NCI-H446 treated with DMSO at 0.1 percent for 48 hours (cell line): ENCODE measurements at regions not wholly inside any gene's neighbourhood (a gene's known extent, or its start where the extent isn't known, plus 50 kb on each side); places are given as distances from the start of the nearest gene placed in this dataset.

ENCODE experiments used
- DNase-seq: peaks from one replicate; lab custom pipeline; 2025; lab: John Stamatoyannopoulos, UW

DNA sequence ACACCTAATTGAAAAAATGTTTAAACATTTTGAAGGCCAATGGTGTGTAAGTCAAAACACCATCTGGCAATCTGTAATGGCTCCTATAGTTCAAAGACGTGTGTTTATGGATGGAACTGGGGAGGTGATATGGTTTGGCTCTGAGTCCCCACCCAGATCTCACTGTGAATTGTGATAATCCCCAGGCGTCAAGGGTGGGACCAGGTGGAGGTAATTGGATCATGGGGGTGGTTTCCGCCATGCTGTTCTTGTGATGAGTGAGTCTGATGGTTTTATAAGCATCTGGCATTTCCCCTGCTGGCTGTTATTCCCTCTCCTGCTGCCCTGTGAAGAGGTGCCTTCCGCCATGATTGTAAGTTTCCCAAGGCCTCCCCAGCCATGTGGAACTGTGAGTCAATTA is 52.2 kb downstream of the ADRA2C start:
- no peak for DNase-seq

DNA sequence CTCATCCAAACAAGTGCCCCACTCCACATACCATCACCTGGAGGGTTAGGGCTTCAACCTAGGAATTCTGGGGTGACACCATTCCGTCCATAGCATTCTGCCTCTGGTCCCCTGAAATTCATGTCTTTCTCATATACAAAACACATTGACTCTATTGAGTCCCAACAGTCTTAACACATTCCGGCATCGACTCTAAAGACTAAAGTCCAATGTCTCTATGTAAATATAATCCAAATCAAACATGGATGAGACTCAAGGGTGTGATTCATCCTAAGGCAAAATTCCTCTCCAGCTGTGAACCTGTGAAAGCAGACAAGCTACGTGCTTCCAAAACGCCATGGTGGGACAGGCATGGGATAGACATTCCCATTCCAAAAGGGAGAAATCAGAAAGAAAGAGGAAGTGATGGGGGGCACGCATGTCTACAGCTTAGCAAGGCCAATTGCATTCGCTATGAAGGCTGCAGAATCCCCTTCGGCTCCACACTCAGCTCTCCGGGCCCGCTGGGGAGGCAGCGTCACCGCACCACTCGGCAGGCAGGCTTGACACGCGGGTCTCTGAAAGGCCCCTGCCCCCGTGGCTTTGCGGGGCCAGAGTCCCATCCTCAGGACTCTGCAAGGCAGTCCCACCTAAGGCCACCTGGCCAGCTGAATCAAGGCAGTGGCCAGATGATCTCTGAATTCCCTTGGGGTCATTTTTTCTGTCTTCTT is 53.2 kb downstream of the ADRA2C start:
- DNase-seq: no peak

- no peak for DNase-seq
Observed at GRCh38 chr4:3820016-3820805, 54.0 kb downstream of the ADRA2C start.

DNA sequence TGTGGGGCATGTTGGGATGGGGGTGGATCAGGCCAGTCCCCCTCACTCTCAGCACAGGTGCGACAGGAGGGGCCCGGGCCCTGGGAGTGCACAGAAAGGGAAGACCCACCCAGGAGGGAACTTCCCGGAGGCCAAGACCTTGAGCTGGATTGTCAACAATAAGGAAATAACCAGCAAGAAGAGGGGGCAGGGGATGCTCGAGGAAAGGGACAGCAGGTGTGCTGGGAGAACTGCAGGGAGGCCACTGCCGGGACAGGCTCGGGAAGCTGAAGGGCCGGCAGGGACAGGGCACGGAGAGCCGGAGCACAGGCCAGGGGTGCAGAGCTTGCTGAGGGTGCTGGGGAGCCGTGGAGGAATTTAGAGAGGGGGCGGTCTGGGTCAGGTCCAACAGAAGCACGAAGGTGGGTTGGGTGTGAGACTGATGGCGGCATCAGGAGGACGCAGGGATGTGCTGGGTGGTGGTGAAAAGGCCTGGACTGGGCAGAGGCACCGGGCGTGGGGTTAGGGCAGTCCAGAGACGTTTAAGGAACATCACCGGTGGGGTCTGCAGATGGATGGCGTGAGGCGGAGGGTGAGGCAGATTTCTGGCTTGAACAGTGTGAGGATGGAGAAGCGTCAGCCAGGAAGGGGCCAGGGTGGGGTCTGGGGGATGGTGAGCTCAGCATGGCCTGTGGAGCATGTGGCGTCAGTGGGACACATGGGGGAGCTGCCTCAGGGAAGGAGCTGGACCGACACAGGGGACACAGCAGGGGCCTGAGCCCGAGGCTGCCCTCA is 54.8 kb downstream of the ADRA2C start:
- no peak for DNase-seq

- DNase-seq: no peak
Observed at GRCh38 chr4:3821580-3822229, 55.5 kb downstream of the ADRA2C start.

DNA sequence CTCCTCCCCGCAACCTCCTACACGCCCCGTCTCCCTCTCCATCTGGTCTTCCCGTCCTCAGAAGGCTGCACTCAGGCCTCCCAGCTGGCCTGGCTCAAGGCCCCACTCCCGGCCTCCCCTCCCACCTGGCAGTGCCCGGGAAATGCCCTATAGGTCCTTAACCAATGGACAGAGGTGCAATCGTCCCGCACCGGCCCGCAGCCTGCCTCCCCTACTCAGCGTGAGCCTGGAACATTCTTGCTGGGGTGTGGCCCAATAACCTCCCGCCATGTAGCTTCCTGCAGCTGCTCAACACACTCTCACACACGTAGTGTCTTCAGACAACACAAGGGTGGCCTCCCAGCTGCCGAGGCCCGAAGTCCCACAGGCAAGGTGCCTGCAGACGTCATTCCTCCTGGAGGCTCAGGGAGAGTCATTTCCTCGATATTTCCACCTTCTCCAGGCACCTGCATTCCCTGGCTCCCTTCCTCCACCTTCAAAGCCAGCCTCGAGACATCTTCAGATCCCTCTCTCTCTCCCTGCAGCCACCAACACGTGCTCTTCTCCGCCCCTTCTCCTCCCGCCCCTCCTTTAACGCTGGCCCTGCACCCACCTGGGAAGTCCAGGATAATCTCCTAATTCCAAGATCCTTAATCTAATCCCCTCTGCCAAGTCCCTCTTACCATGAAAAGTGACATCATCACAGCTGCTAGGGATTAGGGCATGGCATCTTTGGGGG is 56.2 kb downstream of the ADRA2C start:
- no peak for DNase-seq

DNA sequence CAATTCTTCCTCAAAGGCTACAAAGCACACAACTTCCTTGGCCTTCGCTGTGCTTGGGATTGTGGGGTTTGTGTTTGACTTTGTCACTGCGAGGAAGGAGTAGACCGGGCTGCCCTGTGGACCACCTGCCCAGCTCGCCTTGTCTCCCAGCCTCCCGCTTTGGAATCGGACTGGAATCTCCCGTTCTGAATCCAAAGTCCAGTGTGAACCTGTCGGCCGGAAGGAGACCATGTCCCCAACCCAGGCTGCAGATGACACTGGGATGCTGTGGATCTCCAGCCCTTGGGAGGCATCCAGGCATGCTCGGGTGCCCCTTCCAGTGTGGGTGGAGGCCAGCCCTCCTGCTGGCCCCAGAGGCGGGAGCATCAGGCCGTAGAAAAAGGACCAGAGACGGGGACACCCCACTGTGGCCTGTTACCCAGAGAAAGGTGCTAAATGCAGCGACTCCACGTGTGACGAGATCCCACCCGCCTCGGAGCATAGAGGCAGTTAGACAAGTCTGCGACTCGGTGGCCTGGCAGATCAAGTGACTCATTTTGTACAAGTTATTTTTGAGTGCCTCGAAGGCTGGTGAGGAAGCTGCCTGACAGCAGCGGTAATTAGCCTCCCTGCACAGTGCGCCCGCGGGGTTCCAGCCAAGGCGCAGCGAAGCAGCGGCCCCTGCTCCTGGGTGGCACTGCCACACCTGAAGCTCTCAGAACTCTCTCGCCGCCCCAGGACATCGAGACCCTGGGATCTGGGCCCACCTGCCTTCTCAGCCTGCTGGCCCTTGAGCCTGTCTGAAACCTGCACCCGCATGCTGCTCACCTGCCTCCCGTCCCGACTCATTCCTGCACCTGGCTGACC is 57.5 kb downstream of the ADRA2C start:
- no peak for DNase-seq

- no peak for DNase-seq
Observed at GRCh38 chr4:3824521-3825270, 58.5 kb downstream of the ADRA2C start.

DNA sequence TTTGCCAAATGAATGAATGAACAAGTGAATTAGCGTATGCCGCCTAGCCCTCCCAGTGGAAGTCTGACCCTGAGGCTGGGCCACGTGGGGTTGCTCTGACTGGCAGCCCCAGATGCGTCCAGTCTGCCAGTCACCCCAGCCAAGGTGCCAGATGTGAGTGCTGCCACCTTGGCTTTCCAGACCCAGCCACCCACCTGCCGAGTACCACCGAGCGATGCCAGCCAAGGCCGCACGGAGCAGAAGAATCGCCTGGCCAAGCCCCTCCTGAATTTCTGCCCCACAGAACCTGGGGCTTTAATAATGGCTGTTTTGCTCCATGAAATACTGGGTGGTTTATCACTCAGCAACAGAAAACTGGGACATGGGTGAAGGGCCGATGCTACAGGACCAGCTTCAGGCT is 59.3 kb downstream of the ADRA2C start:
- no peak for DNase-seq

GRCh38 chr4:3826247-3827172 is 60.3 kb downstream of the ADRA2C start:
- DNase-seq: no peak

DNA sequence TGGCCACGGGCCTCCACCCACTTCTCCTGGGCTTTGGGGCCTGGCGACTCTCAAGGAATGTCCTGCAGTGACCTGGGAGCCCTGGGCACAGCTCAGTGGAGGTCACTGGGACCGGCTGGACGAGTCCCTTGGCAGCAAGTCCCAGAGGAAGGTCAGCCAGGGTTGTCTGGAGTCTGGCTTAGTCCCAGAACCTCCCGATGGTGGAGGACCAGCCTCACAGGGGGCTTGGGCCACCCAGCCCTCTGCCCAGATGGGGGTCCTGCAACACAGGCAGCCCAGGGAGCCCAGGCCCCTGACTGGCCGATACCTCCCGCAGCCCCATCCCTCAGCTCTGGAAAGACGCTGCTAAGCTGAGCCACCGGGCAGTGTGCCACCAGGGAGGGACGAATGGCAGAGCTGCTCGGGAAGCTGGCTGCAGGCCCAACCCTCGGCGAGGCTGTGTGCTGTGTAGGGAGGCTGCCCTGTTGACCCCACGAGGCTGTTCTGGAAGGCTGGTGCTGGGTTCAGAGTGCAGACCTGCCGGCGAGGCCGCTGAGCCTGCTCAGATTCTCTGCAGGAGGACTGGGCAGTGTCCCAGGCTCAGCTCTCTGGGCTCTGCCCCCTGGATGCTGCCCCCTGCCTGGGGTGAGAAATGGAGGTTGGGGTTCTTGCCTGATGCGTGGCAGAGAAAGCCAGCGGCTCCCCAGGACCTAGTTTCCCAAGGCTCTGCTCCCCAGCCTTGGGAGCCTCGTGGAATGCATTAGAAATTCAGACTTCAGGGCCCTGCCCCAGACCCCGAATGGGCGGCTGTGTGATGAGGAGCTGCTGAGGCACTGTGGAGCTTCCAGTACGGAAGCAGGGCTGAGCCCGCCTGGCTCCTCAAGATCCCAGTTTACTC is 61.7 kb downstream of the ADRA2C start:
- DNase-seq: no peak

- no peak for DNase-seq
Observed at GRCh38 chr4:3828546-3828945, 62.4 kb downstream of the ADRA2C start.

DNA sequence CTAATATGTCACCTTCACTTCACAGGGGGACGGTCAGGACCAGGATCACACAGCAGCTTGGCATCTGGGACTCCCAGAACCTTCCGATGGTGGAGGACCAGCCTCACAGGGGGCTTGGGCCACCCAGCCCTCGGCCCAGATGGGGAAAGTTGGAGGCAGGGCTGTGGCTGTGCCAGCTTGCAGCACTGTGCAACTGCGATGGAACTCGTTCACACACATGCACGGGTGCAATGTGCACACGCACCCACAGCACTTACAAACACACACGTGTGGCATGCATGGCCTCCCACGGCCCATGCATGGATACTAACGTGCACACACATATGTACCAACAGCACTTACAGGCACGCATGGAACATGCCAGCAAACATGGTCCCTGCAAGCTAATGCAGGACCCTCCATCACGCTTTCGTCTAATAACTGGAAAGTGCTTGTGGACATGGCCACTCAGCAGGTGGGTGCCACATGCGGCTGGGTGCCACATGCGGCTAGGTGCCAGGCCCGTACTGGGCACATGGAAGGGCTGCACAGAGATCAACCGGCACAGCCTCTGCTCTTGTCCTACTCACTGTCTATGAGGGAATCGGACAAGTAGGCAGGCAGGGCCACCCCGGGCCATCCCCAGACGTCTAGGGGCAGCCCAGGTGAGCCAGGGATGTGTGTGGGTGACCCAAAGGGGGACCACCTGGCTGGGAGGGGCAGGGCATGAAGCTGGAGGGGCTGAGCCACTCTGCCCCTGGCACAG is 63.2 kb downstream of the ADRA2C start:
- no peak for DNase-seq

- no peak for DNase-seq
Observed at GRCh38 chr4:3829956-3830773, 64.0 kb downstream of the ADRA2C start.

DNA sequence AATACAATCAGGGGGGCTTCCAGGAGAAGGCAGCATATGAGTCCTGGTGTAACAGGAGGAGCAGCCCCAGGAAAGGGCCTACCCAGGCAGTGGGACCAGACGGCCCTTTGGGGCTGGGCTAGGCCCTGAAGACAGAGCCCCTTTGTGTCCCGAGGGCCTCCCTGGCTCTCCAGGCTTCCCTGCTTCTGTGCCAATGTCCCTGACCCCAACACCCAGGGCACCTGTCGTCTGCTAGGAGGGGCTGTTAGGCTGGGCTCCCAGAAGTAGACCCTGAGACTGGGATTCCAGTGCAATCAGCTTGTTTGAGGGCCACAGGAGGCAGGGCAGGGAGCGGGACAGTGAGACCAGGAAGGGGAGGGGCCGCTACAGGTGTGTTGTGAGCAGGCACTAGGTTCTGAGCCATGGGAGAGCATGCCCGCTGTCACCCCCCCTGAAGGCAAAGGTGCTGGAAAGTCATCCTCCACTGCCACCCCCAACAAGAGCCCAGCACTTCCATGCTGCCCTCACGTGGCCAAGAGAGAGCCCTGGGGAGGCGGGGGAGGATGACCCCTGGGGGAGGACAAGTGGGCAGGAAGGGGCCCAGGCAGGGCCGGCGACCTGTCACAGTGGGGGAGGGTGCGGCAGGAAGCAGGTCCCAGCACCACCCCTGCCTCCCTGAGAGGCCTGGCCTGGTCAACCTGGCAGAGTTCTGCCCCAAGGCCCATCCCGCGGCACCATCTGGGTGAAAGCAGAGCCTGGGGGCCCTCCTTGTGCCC is 64.8 kb downstream of the ADRA2C start:
- no peak for DNase-seq
